RWPE2 (cell line): ENCODE measurements at regions not wholly inside any gene's neighbourhood (a gene's known extent, or its start where the extent isn't known, plus 50 kb on each side); places are given as distances from the start of the nearest gene placed in this dataset.

Experiments
- ATAC-seq: fragments of 200-7000 bp; cut with Tn5 transposase; 3 replicates; pipeline ENCODE4 v1.9.1; 2021; ENCODE audit warnings: low read depth
- DNase-seq: peaks from one replicate; pipeline ENCODE4 v3.0.0-alpha.2; 2020; ENCODE audit warnings: low spot score
- H3K27ac ChIP-seq: fragments of 450-650 bp; 2 replicates; pipeline ENCODE4 v1.5.1; 2017; ENCODE audit warnings: mild to moderate bottlenecking; ENCODE audit not compliant: poor library complexity, severe bottlenecking
- H3K27me3 ChIP-seq: fragments of 250-450 bp; sonication (Bioruptor Pico); 2 replicates; pipeline ENCODE4 v1.5.1; 2021; ENCODE audit warnings: mild to moderate bottlenecking, moderate library complexity; ENCODE audit not compliant: insufficient read depth, poor library complexity, severe bottlenecking
- H3K36me3 ChIP-seq: fragments of 250-450 bp; sonication (Bioruptor Pico); 2 replicates; pipeline ENCODE4 v1.5.1; 2020; ENCODE audit warnings: low read depth, mild to moderate bottlenecking, moderate library complexity
- H3K4me1 ChIP-seq: fragments of 250-450 bp; sonication (Bioruptor Pico); 2 replicates; pipeline ENCODE4 v1.5.1; 2021; ENCODE audit warnings: mild to moderate bottlenecking, moderate library complexity; ENCODE audit not compliant: insufficient read depth, poor library complexity, severe bottlenecking
- H3K4me3 ChIP-seq: fragments of 250-450 bp; sonication (Bioruptor Pico); 2 replicates; pipeline ENCODE4 v1.5.1; 2021; ENCODE audit warnings: mild to moderate bottlenecking, moderate library complexity; ENCODE audit not compliant: severe bottlenecking
- H3K9me3 ChIP-seq: fragments of 250-450 bp; sonication (Bioruptor Pico); 2 replicates; pipeline ENCODE4 v1.5.1; 2021; ENCODE audit warnings: mild to moderate bottlenecking, moderate library complexity; ENCODE audit not compliant: severe bottlenecking
- CTCF ChIP-seq: fragments of 450-650 bp; IDR thresholded peaks from one replicate; pipeline ENCODE4 v1.5.1; 2017; ENCODE audit warnings: mild to moderate bottlenecking, moderate library complexity; ENCODE audit not compliant: poor library complexity, severe bottlenecking

- H3K4me3 ChIP-seq: no peak overlapping the region
- H3K27ac ChIP-seq: no peak overlapping the region
- no peak for ATAC-seq
- no peak for TF ChIP-seq CTCF
- H3K27me3 ChIP-seq: no peaks in the 10 kb centered on the region
- no peaks in the 10 kb centered on the region for H3K9me3 ChIP-seq
- H3K4me1 ChIP-seq: no peaks in the 10 kb centered on the region
- DNase-seq: no peak
- no peaks in the 10 kb centered on the region for H3K36me3 ChIP-seq
Measured at GRCh38 chr11:15651816-15652215, 537.1 kb downstream of the INSC start.

GRCh38 chr11:15653191-15653710 is 538.5 kb downstream of the INSC start:
- DNase-seq: no peak
- no peak for ATAC-seq
- Histone ChIP-seq H3K27ac (no peak overlapping the region), H3K4me3 (no peak overlapping the region), H3K9me3 (no peaks in the 10 kb centered on the region), H3K27me3 (no peaks in the 10 kb centered on the region), H3K36me3 (no peaks in the 10 kb centered on the region), H3K4me1 (no peaks in the 10 kb centered on the region)
- TF ChIP-seq CTCF: no peak

- Histone ChIP-seq H3K9me3 (no peaks in the 10 kb centered on the region), H3K27me3 (no peaks in the 10 kb centered on the region), H3K4me1 (no peaks in the 10 kb centered on the region), H3K27ac (no peak overlapping the region), H3K36me3 (no peaks in the 10 kb centered on the region), H3K4me3 (no peak overlapping the region)
- no peak for TF ChIP-seq CTCF
- DNase-seq: no peak
- ATAC-seq: no peak
Measured at GRCh38 chr11:15654451-15654850, 539.7 kb downstream of the INSC start.

GRCh38 chr11:15655552-15655951 is 540.8 kb downstream of the INSC start:
- no peak for TF ChIP-seq CTCF
- DNase-seq: no peak
- no peak for ATAC-seq
- Histone ChIP-seq H3K4me1 (no peaks in the 10 kb centered on the region), H3K27me3 (no peaks in the 10 kb centered on the region), H3K9me3 (no peaks in the 10 kb centered on the region), H3K4me3 (no peak overlapping the region), H3K36me3 (no peaks in the 10 kb centered on the region), H3K27ac (no peak overlapping the region)

- H3K4me3 ChIP-seq: no peak overlapping the region
- H3K36me3 ChIP-seq: no peaks in the 10 kb centered on the region
- H3K27ac ChIP-seq: no peak overlapping the region
- TF ChIP-seq CTCF: no peak
- DNase-seq (no peak), ATAC-seq (no peak)
- no peaks in the 10 kb centered on the region for H3K4me1 ChIP-seq
- H3K27me3 ChIP-seq: no peaks in the 10 kb centered on the region
- H3K9me3 ChIP-seq: no peaks in the 10 kb centered on the region
Measured at GRCh38 chr11:15657264-15657663, 542.5 kb downstream of the INSC start.
